Fibroblast of lung (primary cell): ENCODE measurements at regions not wholly inside any gene's neighbourhood (a gene's known extent, or its start where the extent isn't known, plus 50 kb on each side); places are given as distances from the start of the nearest gene placed in this dataset.

Source experiments
- DNase-seq, 2 donors: peaks; one replicate each; pipeline versions ENCODE4 v3.0.0 to v3.0.0-alpha.2; 2010; ENCODE audit warnings: low read depth in 2 of 2
- H2AFZ ChIP-seq: 2 replicates; pipeline ENCODE4 v1.5.1; 2012; ENCODE audit warnings: low read length, control low read depth, inconsistent platforms
- H3K27ac ChIP-seq: 2 replicates; pipeline ENCODE4 v1.5.1; 2011; ENCODE audit warnings: low read length, control low read depth; ENCODE audit not compliant: insufficient read depth
- H3K27me3 ChIP-seq: 2 replicates; pipeline ENCODE4 v1.5.1; 2011; ENCODE audit warnings: mild to moderate bottlenecking, low read length; ENCODE audit not compliant: control insufficient read depth, insufficient read depth
- H3K36me3 ChIP-seq: 2 replicates; pipeline ENCODE4 v1.5.1; 2011; ENCODE audit warnings: low read length; ENCODE audit not compliant: control insufficient read depth, insufficient read depth
- H3K4me1 ChIP-seq: 2 replicates; pipeline ENCODE4 v1.5.1; 2011; ENCODE audit warnings: low read length; ENCODE audit not compliant: control insufficient read depth, insufficient read depth; ENCODE audit errors: extremely low read depth
- H3K4me2 ChIP-seq: 2 replicates; pipeline ENCODE4 v1.5.1; 2011; ENCODE audit warnings: low read length, control low read depth; ENCODE audit not compliant: insufficient read depth; ENCODE audit errors: extremely low read depth
- H3K4me3 ChIP-seq, 4 experiments: fragments of 200-600 bp in 1 of 4; sonication (generic) in 1 of 4; replicated peaks in 1 of 4; 2 replicates each; pipeline ENCODE4 v1.5.1; 2011 to 2016; ENCODE audit warnings: low read length in 4 of 4, low read depth in 3 of 4, mild to moderate bottlenecking in 3 of 4, control low read depth in 2 of 4, inconsistent platforms in 1 of 4, mixed read lengths in 1 of 4; ENCODE audit not compliant: insufficient read depth in 1 of 4; ENCODE audit errors: control extremely low read depth in 1 of 4
- H3K79me2 ChIP-seq: 2 replicates; pipeline ENCODE4 v1.5.1; 2012; ENCODE audit warnings: mild to moderate bottlenecking, low read length, inconsistent platforms; ENCODE audit not compliant: control insufficient read depth, insufficient read depth
- H3K9ac ChIP-seq: 2 replicates; pipeline ENCODE4 v1.5.1; 2011; ENCODE audit warnings: mild to moderate bottlenecking, low read length, control low read depth; ENCODE audit not compliant: insufficient read depth
- H3K9me3 ChIP-seq: 2 replicates; pipeline ENCODE4 v1.5.1; 2012; ENCODE audit warnings: low read depth, low read length; ENCODE audit not compliant: control insufficient read depth, insufficient read depth
- H4K20me1 ChIP-seq: 2 replicates; pipeline ENCODE4 v1.5.1; 2011; ENCODE audit warnings: low read length; ENCODE audit not compliant: control insufficient read depth, insufficient read depth; ENCODE audit errors: extremely low read depth
- EZH2 ChIP-seq: IDR thresholded peaks from 2 replicates; pipeline ENCODE4 v1.5.1; 2012; ENCODE audit warnings: low read length, control low read depth, mild to moderate bottlenecking; ENCODE audit errors: missing control alignments
- TF ChIP-seq, protein P1 (sequence below), 2 donors: IDR thresholded peaks in 1 of 2; conservative IDR thresholded peaks in 1 of 2; 1 replicate in 1 of 2; 2 replicates in 1 of 2; pipeline ENCODE4 v1.5.1; 2011 to 2012; ENCODE audit warnings: low read length in 2 of 2, control low read depth in 1 of 2, inconsistent platforms in 1 of 2, low read depth in 1 of 2, mild to moderate bottlenecking in 1 of 2

DNA sequence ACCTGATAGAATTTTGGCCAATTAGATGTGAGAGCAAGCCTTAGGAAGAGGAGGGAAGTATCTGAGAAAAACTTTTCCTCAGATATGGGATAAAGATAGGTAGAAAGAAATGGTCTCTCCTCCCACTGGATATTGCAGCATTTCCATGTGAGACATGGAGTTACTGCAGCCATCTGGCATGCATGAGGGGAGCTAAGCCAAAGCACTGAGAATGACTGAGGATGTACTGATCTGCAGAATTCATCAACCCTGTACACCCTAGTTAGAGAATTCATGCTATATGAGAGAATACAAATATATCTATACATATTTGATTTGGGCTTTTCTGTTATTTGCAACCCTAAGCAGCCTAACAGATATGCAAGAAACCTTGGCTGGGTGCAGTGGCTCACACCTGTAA, 52.5 kb upstream of the RPL34 start:
- TF ChIP-seq EZH2: no peak
- TF ChIP-seq, protein P1, sequence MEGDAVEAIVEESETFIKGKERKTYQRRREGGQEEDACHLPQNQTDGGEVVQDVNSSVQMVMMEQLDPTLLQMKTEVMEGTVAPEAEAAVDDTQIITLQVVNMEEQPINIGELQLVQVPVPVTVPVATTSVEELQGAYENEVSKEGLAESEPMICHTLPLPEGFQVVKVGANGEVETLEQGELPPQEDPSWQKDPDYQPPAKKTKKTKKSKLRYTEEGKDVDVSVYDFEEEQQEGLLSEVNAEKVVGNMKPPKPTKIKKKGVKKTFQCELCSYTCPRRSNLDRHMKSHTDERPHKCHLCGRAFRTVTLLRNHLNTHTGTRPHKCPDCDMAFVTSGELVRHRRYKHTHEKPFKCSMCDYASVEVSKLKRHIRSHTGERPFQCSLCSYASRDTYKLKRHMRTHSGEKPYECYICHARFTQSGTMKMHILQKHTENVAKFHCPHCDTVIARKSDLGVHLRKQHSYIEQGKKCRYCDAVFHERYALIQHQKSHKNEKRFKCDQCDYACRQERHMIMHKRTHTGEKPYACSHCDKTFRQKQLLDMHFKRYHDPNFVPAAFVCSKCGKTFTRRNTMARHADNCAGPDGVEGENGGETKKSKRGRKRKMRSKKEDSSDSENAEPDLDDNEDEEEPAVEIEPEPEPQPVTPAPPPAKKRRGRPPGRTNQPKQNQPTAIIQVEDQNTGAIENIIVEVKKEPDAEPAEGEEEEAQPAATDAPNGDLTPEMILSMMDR (conservative IDR thresholded peaks at IDR 0.05 in 1 of 2, IDR thresholded peaks at IDR 0.05 in 1 of 2; ENCODE audit: low read depth in 1 of 2, low read length in 2 of 2): no peak
- Histone ChIP-seq H3K4me2 (no peak overlapping the region), H4K20me1 (no peaks in the 10 kb centered on the region), H3K9me3 (no peaks in the 10 kb centered on the region), H3K36me3 (no peaks in the 10 kb centered on the region), H3K4me3 (no peak overlapping the region), H3K4me1 (no peaks in the 10 kb centered on the region), H3K79me2 (no peaks in the 10 kb centered on the region), H2AFZ (no peak overlapping the region), H3K27ac (no peak overlapping the region), H3K27me3 (no peaks in the 10 kb centered on the region), H3K9ac (no peak overlapping the region)
- DNase-seq: no peak

DNA sequence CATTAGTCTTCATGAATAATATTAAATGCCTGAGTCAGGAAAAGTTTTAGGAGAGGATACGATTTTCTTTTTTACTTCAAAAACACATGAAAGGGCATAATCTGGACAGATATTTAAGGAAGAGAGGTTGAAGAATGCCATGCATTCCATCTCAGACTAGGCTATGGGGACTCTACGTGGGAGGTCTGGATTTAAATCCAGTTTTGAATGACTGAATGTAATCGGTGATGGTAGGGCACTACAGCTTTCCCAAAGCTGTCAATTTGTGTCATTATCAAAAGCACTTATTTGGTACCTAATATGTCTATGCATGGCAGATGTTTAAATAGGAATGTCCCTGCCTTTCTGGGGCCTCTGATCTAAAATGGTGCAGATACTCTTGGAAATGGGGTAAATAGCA, 59.3 kb upstream of the RPL34 start:
- Histone ChIP-seq H2AFZ (no peak overlapping the region), H3K36me3 (no peaks in the 10 kb centered on the region), H4K20me1 (no peaks in the 10 kb centered on the region), H3K27me3 (no peaks in the 10 kb centered on the region), H3K79me2 (no peaks in the 10 kb centered on the region), H3K9ac (no peak overlapping the region), H3K27ac (no peak overlapping the region), H3K4me1 (no peaks in the 10 kb centered on the region), H3K4me2 (no peak overlapping the region), H3K9me3 (no peaks in the 10 kb centered on the region), H3K4me3 (no peak overlapping the region)
- no peak for TF ChIP-seq EZH2
- TF ChIP-seq, protein P1 (conservative IDR thresholded peaks at IDR 0.05 in 1 of 2, IDR thresholded peaks at IDR 0.05 in 1 of 2; ENCODE audit: low read depth in 1 of 2, low read length in 2 of 2): no peak
- DNase-seq: no peak

DNA sequence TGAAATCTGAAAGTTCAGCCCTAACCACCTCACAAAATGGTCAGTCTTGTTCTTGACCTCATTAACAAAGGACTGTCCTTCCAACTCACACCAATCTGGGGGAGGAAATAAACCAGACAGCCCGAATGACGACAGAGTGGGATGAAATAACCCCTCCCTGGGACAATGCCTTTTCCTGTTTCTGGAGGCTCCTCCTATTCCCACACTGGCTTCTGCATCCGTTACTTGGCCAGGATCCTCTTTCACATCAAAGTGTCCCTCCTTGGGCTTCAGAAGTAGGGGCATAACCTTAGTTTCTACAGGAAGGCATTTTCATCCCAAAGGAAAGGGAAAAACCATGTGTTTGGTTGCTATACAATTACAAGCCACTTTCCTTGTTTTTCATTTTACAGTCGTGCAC, 59.8 kb upstream of the RPL34 start:
- no peaks in the 10 kb centered on the region for H3K79me2 ChIP-seq
- peak in 1 of 2 donors; percentile 17 for DNase-seq
- H3K4me2 ChIP-seq: no peak overlapping the region
- H3K9ac ChIP-seq: no peak overlapping the region
- H4K20me1 ChIP-seq: no peaks in the 10 kb centered on the region
- H3K4me1 ChIP-seq: no peaks in the 10 kb centered on the region
- no peaks in the 10 kb centered on the region for H3K36me3 ChIP-seq
- peak overlapping the region; percentile 58 for H2AFZ ChIP-seq
- no peaks in the 10 kb centered on the region for H3K27me3 ChIP-seq
- TF ChIP-seq, protein P1 (conservative IDR thresholded peaks at IDR 0.05 in 1 of 2, IDR thresholded peaks at IDR 0.05 in 1 of 2; ENCODE audit: low read depth in 1 of 2, low read length in 2 of 2): no peak
- TF ChIP-seq EZH2: no peak
- H3K27ac ChIP-seq: no peak overlapping the region
- no peaks in the 10 kb centered on the region for H3K9me3 ChIP-seq
- H3K4me3 ChIP-seq: no peak overlapping the region
